ENCODE measurements at regions not wholly inside any gene's neighbourhood (a gene's known extent, or its start where the extent isn't known, plus 50 kb on each side); places are given as distances from the start of the nearest gene placed in this dataset.

DNA sequence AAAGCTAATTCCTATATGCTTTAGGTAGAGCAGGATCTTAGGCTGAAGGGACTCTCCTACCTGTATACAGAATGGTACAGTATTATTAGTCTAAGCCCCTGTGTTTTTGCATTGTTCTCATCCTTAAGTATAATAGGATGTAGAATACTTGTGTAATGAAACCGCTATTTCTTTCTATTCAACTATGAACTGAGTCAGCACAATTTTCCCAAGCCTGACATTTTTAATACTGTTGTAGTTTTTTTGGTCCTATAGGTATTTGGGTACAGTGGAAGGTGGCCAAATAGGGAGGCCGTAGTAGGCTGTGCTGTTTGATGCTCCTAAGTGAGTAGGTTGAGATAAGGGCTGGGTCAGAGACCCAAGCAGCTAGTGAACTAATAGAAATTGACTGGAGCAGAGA is 205.1 kb downstream of the MACC1 start:
- TF ChIP-seq, protein P1, sequence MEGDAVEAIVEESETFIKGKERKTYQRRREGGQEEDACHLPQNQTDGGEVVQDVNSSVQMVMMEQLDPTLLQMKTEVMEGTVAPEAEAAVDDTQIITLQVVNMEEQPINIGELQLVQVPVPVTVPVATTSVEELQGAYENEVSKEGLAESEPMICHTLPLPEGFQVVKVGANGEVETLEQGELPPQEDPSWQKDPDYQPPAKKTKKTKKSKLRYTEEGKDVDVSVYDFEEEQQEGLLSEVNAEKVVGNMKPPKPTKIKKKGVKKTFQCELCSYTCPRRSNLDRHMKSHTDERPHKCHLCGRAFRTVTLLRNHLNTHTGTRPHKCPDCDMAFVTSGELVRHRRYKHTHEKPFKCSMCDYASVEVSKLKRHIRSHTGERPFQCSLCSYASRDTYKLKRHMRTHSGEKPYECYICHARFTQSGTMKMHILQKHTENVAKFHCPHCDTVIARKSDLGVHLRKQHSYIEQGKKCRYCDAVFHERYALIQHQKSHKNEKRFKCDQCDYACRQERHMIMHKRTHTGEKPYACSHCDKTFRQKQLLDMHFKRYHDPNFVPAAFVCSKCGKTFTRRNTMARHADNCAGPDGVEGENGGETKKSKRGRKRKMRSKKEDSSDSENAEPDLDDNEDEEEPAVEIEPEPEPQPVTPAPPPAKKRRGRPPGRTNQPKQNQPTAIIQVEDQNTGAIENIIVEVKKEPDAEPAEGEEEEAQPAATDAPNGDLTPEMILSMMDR (IDR thresholded peaks at IDR 0.05) = no peak
- ATAC-seq (no peak), DNase-seq (no peak)
- no peaks in the 10 kb centered on the region for H3K4me1 ChIP-seq
- no peaks in the 10 kb centered on the region for H3K36me3 ChIP-seq (ENCODE audit: insufficient read depth in 1 of 2, low read depth in 1 of 2)
- H3K27me3 ChIP-seq (ENCODE audit: insufficient read depth in 3 of 3, low read length in 2 of 3) = no peaks in the 10 kb centered on the region
- intact Hi-C loops (cut with DNase I) = no loop called here
- H3K27ac ChIP-seq = no peak overlapping the region
- no peak overlapping the region for H3K4me3 ChIP-seq
- 86 to 89% (median 89%) methylated on average over 2 of the region's 2 CpGs for WGBS, 3 donors
- H3K9me3 ChIP-seq = no peaks in the 10 kb centered on the region

DNA sequence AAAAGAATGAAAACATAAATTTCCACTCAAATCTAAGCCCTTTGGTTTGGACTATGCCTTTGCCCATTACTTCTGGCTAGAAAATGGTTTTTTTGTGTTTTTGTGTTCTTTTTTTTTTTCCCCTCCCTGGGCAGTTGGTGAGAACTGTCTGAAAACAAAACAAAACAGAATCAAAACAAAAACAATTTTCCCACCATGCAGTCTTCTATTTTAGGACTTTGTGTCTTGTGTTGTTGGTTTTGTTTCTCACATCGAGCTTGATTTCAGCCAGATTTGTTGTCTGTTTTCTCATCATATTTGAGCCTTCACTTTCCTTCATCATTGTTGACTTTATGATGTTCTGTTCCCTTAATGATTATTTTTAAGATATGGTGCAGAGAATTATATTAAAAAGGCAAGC is 206.3 kb downstream of the MACC1 start:
- Histone ChIP-seq H3K27ac (no peak overlapping the region), H3K36me3 (ENCODE audit: insufficient read depth in 1 of 2, low read depth in 1 of 2) (no peaks in the 10 kb centered on the region), H3K4me1 (no peaks in the 10 kb centered on the region), H3K9me3 (no peaks in the 10 kb centered on the region), H3K27me3 (ENCODE audit: insufficient read depth in 3 of 3, low read length in 2 of 3) (no peaks in the 10 kb centered on the region), H3K4me3 (no peak overlapping the region)
- TF ChIP-seq, protein P1 (IDR thresholded peaks at IDR 0.05) = no peak
- 39 to 47% (median 46%) methylated on average over 1 of the region's 1 CpG for WGBS, 3 donors
- intact Hi-C loops (cut with DNase I) = no loop called here
- DNase-seq = no peak
- ATAC-seq = no peak

DNA sequence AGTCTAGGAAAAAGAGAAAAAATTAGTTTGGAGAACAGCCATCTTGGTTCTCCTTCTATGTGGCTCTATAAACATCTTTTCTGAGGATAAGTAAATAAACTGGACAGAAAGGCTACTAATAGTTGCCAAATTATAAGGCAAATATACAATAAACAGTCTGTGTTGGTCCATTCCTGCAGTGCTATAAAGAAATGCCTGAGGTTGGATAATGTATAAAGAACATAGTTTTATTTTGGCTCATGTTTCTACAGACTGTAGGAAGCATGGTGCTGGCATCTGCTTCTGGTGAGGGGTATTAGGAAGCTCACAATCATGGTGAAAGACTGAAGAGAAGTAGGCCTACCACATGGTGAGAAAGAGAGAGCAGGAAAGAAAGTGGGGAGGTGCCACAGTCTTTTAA is 209.7 kb downstream of the MACC1 start:
- TF ChIP-seq, protein P1 (IDR thresholded peaks at IDR 0.05) = no peak
- no peaks in the 10 kb centered on the region for H3K36me3 ChIP-seq (ENCODE audit: insufficient read depth in 1 of 2, low read depth in 1 of 2)
- DNase-seq (no peak), ATAC-seq (no peak)
- H3K4me3 ChIP-seq = no peak overlapping the region
- no peaks in the 10 kb centered on the region for H3K27me3 ChIP-seq (ENCODE audit: insufficient read depth in 3 of 3, low read length in 2 of 3)
- H3K9me3 ChIP-seq = no peaks in the 10 kb centered on the region
- no peak overlapping the region for H3K27ac ChIP-seq
- H3K4me1 ChIP-seq = no peaks in the 10 kb centered on the region
- intact Hi-C loops (cut with DNase I) = no loop called here

DNA sequence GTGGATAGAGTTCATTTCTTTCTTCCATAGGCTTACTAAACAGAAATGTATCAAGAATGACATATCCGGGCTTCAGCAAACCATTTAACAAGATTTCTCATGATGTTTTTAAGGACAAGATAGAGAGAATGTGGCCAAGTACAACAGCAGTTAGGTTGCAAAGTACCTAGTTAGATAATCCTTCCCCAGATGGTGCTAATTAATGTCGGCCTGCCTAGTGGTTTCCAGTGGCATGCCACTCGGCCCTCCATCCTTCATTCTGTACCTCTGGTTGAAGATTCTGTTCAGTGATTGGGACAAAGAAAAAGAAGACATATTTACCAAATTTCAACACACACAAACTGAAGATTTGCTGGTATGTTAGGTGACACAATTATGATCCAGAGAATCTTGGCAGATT is 212.1 kb downstream of the MACC1 start:
- no peak overlapping the region for H3K4me3 ChIP-seq
- H3K9me3 ChIP-seq = no peaks in the 10 kb centered on the region
- TF ChIP-seq, protein P1 (IDR thresholded peaks at IDR 0.05) = no peak
- ATAC-seq = no peak
- 72 to 81% (median 78%) methylated on average over 3 of the region's 3 CpGs for WGBS, 3 donors
- no peaks in the 10 kb centered on the region for H3K27me3 ChIP-seq (ENCODE audit: insufficient read depth in 3 of 3, low read length in 2 of 3)
- intact Hi-C loops (cut with DNase I) = no loop called here
- H3K36me3 ChIP-seq (ENCODE audit: insufficient read depth in 1 of 2, low read depth in 1 of 2) = no peaks in the 10 kb centered on the region
- H3K27ac ChIP-seq = no peak overlapping the region
- no peak for DNase-seq
- no peaks in the 10 kb centered on the region for H3K4me1 ChIP-seq

DNA sequence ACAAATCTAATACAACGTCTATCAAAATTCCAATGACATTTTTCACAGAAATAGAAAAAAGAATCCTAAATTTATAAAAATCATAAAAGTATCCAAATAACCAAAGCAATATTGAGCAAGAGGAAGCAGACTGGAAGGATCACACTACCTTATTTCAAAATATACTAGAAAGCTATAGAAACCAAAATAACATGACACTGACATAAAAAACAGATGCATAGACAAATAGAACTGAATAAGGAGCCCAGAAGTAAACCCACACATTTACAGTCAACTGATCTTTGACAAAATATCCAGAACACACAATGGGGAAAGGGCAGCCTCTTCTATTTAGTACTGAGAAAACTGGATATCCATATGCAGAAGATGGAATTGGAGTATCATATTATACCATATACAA is 217.5 kb downstream of the MACC1 start:
- Histone ChIP-seq H3K9me3 (no peaks in the 10 kb centered on the region), H3K36me3 (ENCODE audit: insufficient read depth in 1 of 2, low read depth in 1 of 2) (no peaks in the 10 kb centered on the region), H3K27ac (no peak overlapping the region), H3K4me1 (no peaks in the 10 kb centered on the region), H3K27me3 (ENCODE audit: insufficient read depth in 3 of 3, low read length in 2 of 3) (no peaks in the 10 kb centered on the region), H3K4me3 (no peak overlapping the region)
- WGBS, 3 donors = 69 to 84% (median 74%) methylated on average over 1 of the region's 1 CpG
- ATAC-seq (no peak), DNase-seq (no peak)
- TF ChIP-seq, protein P1 (IDR thresholded peaks at IDR 0.05) = no peak
- intact Hi-C loops (cut with DNase I) = no loop called here
